ENCODE measurements at regions not wholly inside any gene's neighbourhood (a gene's known extent, or its start where the extent isn't known, plus 50 kb on each side); places are given as distances from the start of the nearest gene placed in this dataset.

DNA sequence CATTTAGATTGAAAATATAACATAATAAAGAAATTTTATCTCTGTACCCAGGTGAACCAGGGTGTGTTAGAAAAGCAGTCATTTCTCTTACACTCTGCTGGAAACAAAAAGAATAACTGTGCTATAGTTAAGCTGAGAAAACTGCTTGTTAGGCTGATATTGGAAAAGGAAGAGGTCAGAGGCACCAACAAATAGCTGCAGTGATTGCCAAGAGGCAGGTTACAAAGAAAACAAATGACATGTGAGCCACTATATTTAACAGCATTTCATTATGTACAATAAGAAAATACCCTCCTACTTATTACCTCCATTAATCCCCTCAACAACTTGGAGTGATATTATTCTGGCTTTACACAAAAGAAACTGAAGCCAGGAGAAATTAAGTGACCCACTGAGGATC is 607.9 kb upstream of the TLE4 start:
- H3K36me3 ChIP-seq (ENCODE audit: control insufficient read depth, insufficient read depth, low read length): no peaks in the 10 kb centered on the region
- TF ChIP-seq, protein P1, sequence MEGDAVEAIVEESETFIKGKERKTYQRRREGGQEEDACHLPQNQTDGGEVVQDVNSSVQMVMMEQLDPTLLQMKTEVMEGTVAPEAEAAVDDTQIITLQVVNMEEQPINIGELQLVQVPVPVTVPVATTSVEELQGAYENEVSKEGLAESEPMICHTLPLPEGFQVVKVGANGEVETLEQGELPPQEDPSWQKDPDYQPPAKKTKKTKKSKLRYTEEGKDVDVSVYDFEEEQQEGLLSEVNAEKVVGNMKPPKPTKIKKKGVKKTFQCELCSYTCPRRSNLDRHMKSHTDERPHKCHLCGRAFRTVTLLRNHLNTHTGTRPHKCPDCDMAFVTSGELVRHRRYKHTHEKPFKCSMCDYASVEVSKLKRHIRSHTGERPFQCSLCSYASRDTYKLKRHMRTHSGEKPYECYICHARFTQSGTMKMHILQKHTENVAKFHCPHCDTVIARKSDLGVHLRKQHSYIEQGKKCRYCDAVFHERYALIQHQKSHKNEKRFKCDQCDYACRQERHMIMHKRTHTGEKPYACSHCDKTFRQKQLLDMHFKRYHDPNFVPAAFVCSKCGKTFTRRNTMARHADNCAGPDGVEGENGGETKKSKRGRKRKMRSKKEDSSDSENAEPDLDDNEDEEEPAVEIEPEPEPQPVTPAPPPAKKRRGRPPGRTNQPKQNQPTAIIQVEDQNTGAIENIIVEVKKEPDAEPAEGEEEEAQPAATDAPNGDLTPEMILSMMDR (IDR thresholded peaks at IDR 0.05; ENCODE audit: insufficient read depth, low read length, poor library complexity, severe bottlenecking): no peak

DNA sequence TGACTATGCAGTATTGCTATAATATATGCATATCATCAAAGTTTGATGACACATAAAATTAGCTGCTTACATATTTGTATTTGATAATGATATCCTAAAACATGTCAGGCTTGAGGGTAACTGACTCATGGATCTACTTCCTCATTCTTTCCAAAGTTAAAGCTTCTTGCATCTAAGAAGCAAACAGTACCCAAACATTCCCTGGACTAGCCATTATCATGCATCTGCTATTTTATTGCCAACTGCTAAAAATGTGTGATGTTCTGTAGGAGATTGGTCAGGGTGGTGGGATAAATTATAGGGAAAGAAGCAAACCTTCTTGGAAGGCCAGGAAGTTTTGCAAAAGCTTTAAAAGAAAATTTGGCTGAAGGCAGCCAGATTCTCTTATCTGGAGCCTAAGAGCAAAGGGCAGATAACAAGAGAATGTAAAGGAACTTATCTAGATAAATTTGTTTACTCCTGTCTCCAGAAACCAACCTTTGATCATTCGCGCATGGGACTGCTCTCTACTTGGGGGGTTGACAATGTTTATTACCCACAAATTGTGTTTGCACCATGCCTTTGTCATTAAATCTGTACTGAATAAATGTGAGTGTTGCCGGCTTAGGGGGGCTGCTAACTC is 604.1 kb upstream of the TLE4 start:
- H3K27me3 ChIP-seq (ENCODE audit: control insufficient read depth, insufficient read depth, low read length): no peaks in the 10 kb centered on the region
- H3K4me3 ChIP-seq (ENCODE audit: low read depth, low read length): no peak overlapping the region
- H3K36me3 ChIP-seq (ENCODE audit: control insufficient read depth, insufficient read depth, low read length): no peaks in the 10 kb centered on the region
- DNase-seq (ENCODE audit: low read depth): no peak
- TF ChIP-seq, protein P1 (IDR thresholded peaks at IDR 0.05; ENCODE audit: insufficient read depth, low read length, poor library complexity, severe bottlenecking): no peak

More for the DNA sequence above, 607.9 kb upstream of the TLE4 start:
- no peak for DNase-seq (ENCODE audit: low read depth)
- Histone ChIP-seq H3K27me3 (ENCODE audit: control insufficient read depth, insufficient read depth, low read length) (no peaks in the 10 kb centered on the region), H3K4me3 (ENCODE audit: low read depth, low read length) (no peak overlapping the region)

DNA sequence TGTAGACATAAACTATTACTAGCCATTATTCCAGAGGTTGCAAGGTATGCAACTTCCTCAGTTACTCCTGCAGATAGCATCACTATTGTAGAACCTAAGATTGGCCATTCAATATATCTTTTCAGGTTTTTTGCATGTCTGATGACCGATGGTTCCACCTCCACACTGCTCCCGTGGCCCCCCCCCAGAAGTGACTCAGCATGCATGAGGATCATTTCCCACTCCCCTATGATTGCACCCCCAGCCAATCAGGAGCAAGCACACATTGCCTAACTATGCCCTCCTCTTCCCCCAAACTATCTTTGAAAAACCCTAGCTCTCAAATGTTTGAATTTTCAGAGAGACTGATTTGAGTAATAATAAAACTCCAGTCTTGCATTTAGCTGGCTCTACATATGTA is 601.4 kb upstream of the TLE4 start:
- H3K36me3 ChIP-seq (ENCODE audit: control insufficient read depth, insufficient read depth, low read length): no peaks in the 10 kb centered on the region
- no peak for DNase-seq (ENCODE audit: low read depth)
- TF ChIP-seq, protein P1 (IDR thresholded peaks at IDR 0.05; ENCODE audit: insufficient read depth, low read length, poor library complexity, severe bottlenecking): no peak
- no peaks in the 10 kb centered on the region for H3K27me3 ChIP-seq (ENCODE audit: control insufficient read depth, insufficient read depth, low read length)
- H3K4me3 ChIP-seq (ENCODE audit: low read depth, low read length): no peak overlapping the region

DNA sequence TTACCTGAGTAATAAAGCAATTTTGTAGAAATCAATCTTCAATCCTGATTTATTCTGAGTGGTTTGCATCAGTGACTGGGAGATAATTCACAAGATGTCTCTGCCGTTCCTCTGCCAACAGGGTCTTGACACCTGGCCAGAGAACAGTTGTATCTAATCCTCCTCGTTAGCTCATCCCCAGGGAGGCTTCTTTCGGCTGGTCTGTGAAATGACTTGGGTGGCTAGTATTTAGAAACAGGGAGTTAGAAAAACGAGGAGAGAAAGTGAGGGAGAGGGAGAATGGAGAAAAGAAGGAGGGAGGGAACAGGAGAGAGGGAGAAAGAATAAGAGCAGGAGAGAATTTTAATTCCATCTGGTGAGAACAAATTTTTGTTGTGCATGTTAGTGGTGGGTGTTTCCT is 600.2 kb upstream of the TLE4 start:
- Histone ChIP-seq H3K36me3 (ENCODE audit: control insufficient read depth, insufficient read depth, low read length) (no peaks in the 10 kb centered on the region), H3K27me3 (ENCODE audit: control insufficient read depth, insufficient read depth, low read length) (no peaks in the 10 kb centered on the region), H3K4me3 (ENCODE audit: low read depth, low read length) (no peak overlapping the region)
- no peak for DNase-seq (ENCODE audit: low read depth)
- TF ChIP-seq, protein P1 (IDR thresholded peaks at IDR 0.05; ENCODE audit: insufficient read depth, low read length, poor library complexity, severe bottlenecking): no peak

GRCh38 chr9:78972303-78972999 is 599.3 kb upstream of the TLE4 start:
- Histone ChIP-seq H3K36me3 (ENCODE audit: control insufficient read depth, insufficient read depth, low read length) (no peaks in the 10 kb centered on the region), H3K4me3 (ENCODE audit: low read depth, low read length) (no peak overlapping the region), H3K27me3 (ENCODE audit: control insufficient read depth, insufficient read depth, low read length) (no peaks in the 10 kb centered on the region)
- TF ChIP-seq, protein P1 (IDR thresholded peaks at IDR 0.05; ENCODE audit: insufficient read depth, low read length, poor library complexity, severe bottlenecking): no peak
- no peak for DNase-seq (ENCODE audit: low read depth)
